ENCODE measurements at regions not wholly inside any gene's neighbourhood (a gene's known extent, or its start where the extent isn't known, plus 50 kb on each side); places are given as distances from the start of the nearest gene placed in this dataset.
"Not testable (repeated sequence)": the region's sequence is repeated elsewhere in the genome, so short reads cannot be mapped to it uniquely, and the experiment has no call there.

DNA sequence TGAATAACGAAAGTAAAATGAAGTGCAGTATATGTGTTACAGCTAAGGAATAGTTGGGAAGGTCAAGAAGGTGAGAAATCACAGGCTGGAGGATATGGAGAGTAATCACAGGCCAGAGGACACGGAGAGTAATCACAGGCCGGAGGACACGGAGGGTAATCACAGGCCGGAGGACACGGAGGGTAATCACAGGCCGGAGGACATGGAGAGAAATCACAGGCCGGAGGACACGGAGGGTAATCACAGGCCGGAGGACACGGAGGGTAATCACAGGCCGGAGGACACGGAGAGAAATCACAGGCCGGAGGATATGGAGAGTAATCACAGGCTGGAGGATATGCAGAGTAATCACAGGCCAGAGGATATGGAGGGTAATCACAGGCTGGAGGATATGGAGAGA is 121.8 kb downstream of the BRMS1L start:
- POLR2A ChIA-PET; H3K4me2 ChIP-seq (ENCODE audit: low read length); H3K79me2 ChIP-seq (ENCODE audit: insufficient read depth, low read length); H4K20me1 ChIP-seq (ENCODE audit: insufficient read depth); DNase-seq (ENCODE audit: low read depth, low spot score); H3K27me3 ChIP-seq (ENCODE audit: insufficient read depth, low read length); H3K9me2 ChIP-seq (ENCODE audit: insufficient read depth); H3K9ac ChIP-seq (ENCODE audit: low read length); RAD21 ChIA-PET (ENCODE audit: low non-redundant PET in 1 of 2, low total read pairs in 2 of 2, uncharacterized antibody in 2 of 2, unreplicated experiment in 2 of 2); BruUV-seq (replicated peaks); H3K9me3 ChIP-seq (ENCODE audit: control insufficient read depth in 1 of 2, insufficient read depth in 1 of 2, low read depth in 1 of 2, low read length in 2 of 2); H3K4me1 ChIP-seq (ENCODE audit: control insufficient read depth in 1 of 2, insufficient read depth in 2 of 2, low read length in 2 of 2); intact Hi-C loops (cut with micrococcal nuclease); CTCF ChIA-PET; H3K4me3 ChIP-seq (replicated peaks in 1 of 2; ENCODE audit: low read depth in 1 of 2, low read length in 2 of 2); H2AFZ ChIP-seq (ENCODE audit: low read depth, low read length, poor library complexity, severe bottlenecking); H3K36me3 ChIP-seq (ENCODE audit: control insufficient read depth in 1 of 2, insufficient read depth in 2 of 2, low read length in 2 of 2); H3K27ac ChIP-seq (ENCODE audit: low read depth, low read length); ATAC-seq: not testable (repeated sequence)

DNA sequence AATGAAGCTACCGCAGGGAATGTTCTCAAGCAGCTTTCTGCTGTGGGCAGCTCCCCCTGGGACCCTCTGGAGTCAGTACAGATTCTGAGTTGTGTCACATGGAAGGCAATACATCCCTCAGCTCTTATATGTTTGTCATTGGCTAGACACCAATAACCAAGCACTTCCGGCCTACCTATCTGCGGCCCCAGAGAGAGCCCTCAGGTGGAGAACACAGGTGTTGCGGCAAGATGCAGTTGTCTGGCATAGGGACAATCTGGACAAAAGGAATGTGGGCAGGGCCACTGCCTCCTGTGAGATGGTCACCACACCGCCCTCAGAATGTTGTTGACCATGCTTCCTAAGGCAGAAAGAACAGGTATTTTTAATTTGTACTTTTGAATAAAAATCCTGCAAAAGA is 118.7 kb downstream of the BRMS1L start:
- 0 out of 4 replicates have a peak, but pooled peaks cover 0 to 6% of the 10 kb centered on the region in 2 experiments for H3K4me1 ChIP-seq (ENCODE audit: control insufficient read depth in 1 of 2, insufficient read depth in 2 of 2, low read length in 2 of 2)
- H3K27ac ChIP-seq (ENCODE audit: low read depth, low read length): no peak overlapping the region
- H3K36me3 ChIP-seq (ENCODE audit: control insufficient read depth in 1 of 2, insufficient read depth in 2 of 2, low read length in 2 of 2): no peaks in the 10 kb centered on the region
- H2AFZ ChIP-seq (ENCODE audit: low read depth, low read length, poor library complexity, severe bottlenecking): peak overlapping the region; percentile 74
- no peaks in the 10 kb centered on the region for H3K9me3 ChIP-seq (ENCODE audit: control insufficient read depth in 1 of 2, insufficient read depth in 1 of 2, low read depth in 1 of 2, low read length in 2 of 2)
- no peaks in the 10 kb centered on the region for H3K79me2 ChIP-seq (ENCODE audit: insufficient read depth, low read length)
- CTCF ChIA-PET: interaction anchor here (0.9 to 1.8 kb wide), 6 partner anchors 9 to 124 kb away, joined by 3 to 8 read pairs (median 4); no protein-coding TSS in a partner anchor
- TF ChIP-seq POLR2AphosphoS5 (IDR thresholded peaks at IDR 0.05; ENCODE audit: low read depth, low read length) (no peak), ZFX (IDR thresholded peaks at IDR 0.05) (no peak), SP1 (IDR thresholded peaks at IDR 0.05; ENCODE audit: low read depth) (no peak), ZNF274 (IDR thresholded peaks at IDR 0.05; ENCODE audit: low read depth, low read length) (no peak), ELF1 (IDR thresholded peaks at IDR 0.05; ENCODE audit: borderline replicate concordance, low read depth) (peak; percentile 49), CBX3 (IDR thresholded peaks at IDR 0.05; ENCODE audit: low read depth) (peak; percentile 56; the same call in 1 of the 2 replicates), RAD21 (IDR thresholded peaks at IDR 0.05; ENCODE audit: low read depth) (0 out of 2 replicates have a peak, but pooled peaks have one; percentile 25), FOSL1 (IDR thresholded peaks at IDR 0.05; ENCODE audit: low read depth) (no peak), CEBPB (IDR thresholded peaks at IDR 0.05; ENCODE audit: low read depth) (no peak), JUND (IDR thresholded peaks at IDR 0.05) (no peak), SRF (IDR thresholded peaks at IDR 0.05; ENCODE audit: low read depth) (no peak)
- TF ChIP-seq, protein P1, sequence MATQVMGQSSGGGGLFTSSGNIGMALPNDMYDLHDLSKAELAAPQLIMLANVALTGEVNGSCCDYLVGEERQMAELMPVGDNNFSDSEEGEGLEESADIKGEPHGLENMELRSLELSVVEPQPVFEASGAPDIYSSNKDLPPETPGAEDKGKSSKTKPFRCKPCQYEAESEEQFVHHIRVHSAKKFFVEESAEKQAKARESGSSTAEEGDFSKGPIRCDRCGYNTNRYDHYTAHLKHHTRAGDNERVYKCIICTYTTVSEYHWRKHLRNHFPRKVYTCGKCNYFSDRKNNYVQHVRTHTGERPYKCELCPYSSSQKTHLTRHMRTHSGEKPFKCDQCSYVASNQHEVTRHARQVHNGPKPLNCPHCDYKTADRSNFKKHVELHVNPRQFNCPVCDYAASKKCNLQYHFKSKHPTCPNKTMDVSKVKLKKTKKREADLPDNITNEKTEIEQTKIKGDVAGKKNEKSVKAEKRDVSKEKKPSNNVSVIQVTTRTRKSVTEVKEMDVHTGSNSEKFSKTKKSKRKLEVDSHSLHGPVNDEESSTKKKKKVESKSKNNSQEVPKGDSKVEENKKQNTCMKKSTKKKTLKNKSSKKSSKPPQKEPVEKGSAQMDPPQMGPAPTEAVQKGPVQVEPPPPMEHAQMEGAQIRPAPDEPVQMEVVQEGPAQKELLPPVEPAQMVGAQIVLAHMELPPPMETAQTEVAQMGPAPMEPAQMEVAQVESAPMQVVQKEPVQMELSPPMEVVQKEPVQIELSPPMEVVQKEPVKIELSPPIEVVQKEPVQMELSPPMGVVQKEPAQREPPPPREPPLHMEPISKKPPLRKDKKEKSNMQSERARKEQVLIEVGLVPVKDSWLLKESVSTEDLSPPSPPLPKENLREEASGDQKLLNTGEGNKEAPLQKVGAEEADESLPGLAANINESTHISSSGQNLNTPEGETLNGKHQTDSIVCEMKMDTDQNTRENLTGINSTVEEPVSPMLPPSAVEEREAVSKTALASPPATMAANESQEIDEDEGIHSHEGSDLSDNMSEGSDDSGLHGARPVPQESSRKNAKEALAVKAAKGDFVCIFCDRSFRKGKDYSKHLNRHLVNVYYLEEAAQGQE (IDR thresholded peaks at IDR 0.05; ENCODE audit: low read depth): no peak
- TF ChIP-seq, protein P2, sequence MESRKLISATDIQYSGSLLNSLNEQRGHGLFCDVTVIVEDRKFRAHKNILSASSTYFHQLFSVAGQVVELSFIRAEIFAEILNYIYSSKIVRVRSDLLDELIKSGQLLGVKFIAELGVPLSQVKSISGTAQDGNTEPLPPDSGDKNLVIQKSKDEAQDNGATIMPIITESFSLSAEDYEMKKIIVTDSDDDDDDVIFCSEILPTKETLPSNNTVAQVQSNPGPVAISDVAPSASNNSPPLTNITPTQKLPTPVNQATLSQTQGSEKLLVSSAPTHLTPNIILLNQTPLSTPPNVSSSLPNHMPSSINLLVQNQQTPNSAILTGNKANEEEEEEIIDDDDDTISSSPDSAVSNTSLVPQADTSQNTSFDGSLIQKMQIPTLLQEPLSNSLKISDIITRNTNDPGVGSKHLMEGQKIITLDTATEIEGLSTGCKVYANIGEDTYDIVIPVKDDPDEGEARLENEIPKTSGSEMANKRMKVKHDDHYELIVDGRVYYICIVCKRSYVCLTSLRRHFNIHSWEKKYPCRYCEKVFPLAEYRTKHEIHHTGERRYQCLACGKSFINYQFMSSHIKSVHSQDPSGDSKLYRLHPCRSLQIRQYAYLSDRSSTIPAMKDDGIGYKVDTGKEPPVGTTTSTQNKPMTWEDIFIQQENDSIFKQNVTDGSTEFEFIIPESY (IDR thresholded peaks at IDR 0.05; ENCODE audit: extremely low read depth, insufficient replicate concordance, low read length): no peak
- TF ChIP-seq, protein P3, sequence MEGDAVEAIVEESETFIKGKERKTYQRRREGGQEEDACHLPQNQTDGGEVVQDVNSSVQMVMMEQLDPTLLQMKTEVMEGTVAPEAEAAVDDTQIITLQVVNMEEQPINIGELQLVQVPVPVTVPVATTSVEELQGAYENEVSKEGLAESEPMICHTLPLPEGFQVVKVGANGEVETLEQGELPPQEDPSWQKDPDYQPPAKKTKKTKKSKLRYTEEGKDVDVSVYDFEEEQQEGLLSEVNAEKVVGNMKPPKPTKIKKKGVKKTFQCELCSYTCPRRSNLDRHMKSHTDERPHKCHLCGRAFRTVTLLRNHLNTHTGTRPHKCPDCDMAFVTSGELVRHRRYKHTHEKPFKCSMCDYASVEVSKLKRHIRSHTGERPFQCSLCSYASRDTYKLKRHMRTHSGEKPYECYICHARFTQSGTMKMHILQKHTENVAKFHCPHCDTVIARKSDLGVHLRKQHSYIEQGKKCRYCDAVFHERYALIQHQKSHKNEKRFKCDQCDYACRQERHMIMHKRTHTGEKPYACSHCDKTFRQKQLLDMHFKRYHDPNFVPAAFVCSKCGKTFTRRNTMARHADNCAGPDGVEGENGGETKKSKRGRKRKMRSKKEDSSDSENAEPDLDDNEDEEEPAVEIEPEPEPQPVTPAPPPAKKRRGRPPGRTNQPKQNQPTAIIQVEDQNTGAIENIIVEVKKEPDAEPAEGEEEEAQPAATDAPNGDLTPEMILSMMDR (IDR thresholded peaks at IDR 0.05 in 2 of 3, conservative IDR thresholded peaks at IDR 0.05 in 1 of 3; ENCODE audit: borderline replicate concordance in 1 of 3, insufficient read depth in 1 of 3, low read depth in 2 of 3, low read length in 2 of 3): peak; percentile 16 to 62 (median 61); a peak in 5 of 6 replicates
- H4K20me1 ChIP-seq (ENCODE audit: insufficient read depth): no peaks in the 10 kb centered on the region
- no peak overlapping the region for H3K9ac ChIP-seq (ENCODE audit: low read length)
- no peak overlapping the region for H3K4me2 ChIP-seq (ENCODE audit: low read length)
- RAD21 ChIA-PET (ENCODE audit: low non-redundant PET in 1 of 2, low total read pairs in 2 of 2, uncharacterized antibody in 2 of 2, unreplicated experiment in 2 of 2): no interaction called here
- no peak overlapping the region for H3K4me3 ChIP-seq (replicated peaks in 1 of 2; ENCODE audit: low read depth in 1 of 2, low read length in 2 of 2)
- POLR2A ChIA-PET: no interaction called here
- H3K9me2 ChIP-seq (ENCODE audit: insufficient read depth): no peaks in the 10 kb centered on the region
- intact Hi-C loops (cut with micrococcal nuclease): no loop called here
- ATAC-seq: peak; percentile 100
- H3K27me3 ChIP-seq (ENCODE audit: insufficient read depth, low read length): no peaks in the 10 kb centered on the region
- no TSS peak for BruUV-seq (replicated peaks)
- DNase-seq (ENCODE audit: low read depth, low spot score): peak; percentile 64

Measured in HCT116 (cell line).